ENCODE measurements at regions not wholly inside any gene's neighbourhood (a gene's known extent, or its start where the extent isn't known, plus 50 kb on each side); places are given as distances from the start of the nearest gene placed in this dataset.

DNA sequence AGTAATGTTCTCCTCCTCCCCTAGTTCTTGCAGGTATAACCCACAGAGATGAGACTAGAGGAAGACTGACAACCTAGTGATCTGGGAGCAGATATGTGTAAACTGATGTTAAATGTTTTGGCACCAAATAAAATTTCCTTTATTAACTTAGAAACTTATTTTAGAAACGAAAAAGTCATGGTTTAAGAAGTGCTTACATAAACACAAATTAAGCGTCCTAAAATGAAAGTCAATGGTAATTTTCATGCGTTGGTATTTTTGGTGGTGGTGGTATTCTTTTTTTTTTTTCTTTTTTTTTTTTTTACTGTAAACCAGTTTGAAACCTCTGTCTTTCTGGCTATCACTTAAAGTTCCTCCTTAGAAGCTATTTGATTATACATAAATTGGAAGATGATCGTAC lies 1438.1 kb upstream of the TENM3 start:
- no peak for DNase-seq

DNA sequence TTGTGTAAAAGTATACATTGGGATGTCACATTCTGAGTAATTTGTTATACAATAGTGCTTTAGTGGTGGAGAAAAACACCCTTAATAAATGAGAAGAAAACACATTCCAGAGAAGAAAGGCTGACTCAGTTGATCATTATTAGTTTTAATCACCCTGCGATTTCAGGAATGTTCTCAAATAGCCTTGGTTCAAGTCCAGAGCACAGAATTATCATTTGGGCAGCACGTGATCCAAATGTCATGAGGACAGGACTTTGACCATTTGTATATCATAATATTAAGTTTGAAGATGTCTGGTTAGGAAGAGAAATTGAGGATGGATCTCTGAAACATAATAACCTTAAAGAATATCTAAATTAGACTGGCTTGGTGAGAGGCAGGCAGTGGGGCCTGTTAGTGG lies 1434.3 kb upstream of the TENM3 start:
- no peak for DNase-seq

DNA sequence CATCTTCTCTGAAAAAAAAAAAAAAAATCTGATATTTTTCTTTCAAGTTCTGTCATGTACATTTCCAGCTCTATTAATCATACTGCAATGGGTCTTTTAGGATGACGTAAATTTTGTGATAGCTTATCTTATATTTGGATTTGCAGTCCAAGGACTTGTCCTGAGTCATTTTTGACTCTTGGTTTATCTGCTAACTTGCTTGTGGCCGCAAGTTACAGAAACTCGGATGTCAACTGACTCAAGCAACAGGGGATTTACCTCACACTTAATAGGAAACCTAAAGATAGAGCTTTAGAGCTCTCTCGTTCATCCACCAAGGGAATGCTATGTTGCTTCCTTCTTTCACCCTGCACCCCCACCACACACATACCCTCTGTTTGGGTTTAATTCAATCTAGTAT lies 1433.8 kb upstream of the TENM3 start:
- no peak for DNase-seq

DNA sequence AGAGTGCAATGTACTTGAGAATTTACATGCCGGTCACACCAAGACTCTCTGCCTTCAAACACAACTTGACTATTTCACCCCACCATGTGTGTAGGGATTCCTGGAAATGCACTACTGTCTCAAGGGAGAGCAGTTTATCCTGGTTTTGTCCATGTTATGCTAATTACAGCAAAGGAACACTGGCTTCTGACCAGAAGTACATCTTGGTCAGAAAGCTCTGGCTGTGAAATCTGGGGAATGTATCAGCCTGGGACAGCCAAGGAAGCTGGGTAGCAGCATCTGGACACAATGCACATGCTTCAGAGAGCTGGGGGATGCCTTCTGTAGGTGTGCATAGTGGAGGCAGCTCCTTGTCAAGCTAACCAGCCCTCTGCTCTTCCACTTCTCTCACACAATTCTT lies 1432.6 kb upstream of the TENM3 start:
- no peak for DNase-seq

DNA sequence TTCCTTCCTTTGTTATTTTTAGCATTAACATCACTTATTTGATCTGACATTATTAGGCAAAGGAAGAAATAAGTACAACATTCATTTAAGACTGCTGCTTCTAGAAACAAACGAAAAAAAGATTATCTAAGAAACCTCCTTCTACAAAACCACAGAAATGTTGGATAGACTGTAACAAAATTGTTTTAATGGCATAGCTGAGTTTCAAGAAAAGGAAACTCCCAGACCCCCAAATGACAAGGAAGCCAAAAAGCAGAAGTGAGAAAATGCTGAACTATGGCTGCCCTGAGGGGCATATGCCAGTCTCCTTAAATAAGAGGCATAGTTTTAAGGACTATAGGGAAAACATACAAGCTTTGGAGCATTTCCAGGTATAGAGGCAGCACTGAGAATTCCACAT lies 1431.6 kb upstream of the TENM3 start:
- DNase-seq = no peak

DNA sequence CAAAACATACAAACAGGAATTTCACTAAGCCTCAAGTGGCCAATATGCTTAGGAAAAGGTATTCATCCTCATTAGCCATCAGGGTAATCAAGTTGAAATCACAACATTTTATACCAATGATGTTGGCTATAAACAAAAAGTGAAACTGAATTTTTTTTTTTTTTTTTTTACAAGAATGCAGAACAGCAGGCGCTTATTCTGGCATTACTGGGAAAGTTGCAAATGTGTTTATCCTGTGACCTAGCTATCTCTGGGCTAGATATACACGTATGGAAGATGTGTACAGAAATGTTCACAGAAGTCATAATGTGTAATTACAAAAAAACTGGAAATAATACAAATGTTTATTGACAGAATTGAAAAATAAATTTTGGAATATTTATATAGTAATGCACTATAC lies 1430.4 kb upstream of the TENM3 start:
- DNase-seq = no peak

DNA sequence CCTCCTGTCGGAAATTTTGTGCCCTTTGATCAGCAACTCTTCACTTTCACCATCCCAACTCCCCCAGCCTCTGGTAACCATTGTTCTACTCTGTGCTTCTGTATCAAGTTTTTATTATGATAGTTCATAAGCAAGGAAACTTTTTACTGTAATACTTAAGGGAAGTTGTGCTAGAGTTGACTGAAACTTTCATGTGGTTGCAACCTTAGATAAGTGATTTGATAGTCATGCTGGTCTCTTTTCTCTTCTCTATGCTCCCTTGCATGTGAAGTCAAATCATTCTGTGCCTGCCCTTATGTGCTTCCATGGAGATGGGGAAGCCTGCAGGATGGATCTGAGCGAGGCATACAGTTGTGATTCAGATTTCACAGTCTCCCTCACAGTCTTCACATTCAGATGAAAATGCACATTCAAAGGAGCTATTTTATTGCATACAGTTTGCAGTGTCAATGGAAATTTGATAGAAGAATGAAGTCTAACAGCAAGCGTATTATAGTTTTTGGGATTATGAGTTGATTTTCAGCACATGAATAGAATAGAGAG lies 1428.3 kb upstream of the TENM3 start:
- DNase-seq = no peak

DNA sequence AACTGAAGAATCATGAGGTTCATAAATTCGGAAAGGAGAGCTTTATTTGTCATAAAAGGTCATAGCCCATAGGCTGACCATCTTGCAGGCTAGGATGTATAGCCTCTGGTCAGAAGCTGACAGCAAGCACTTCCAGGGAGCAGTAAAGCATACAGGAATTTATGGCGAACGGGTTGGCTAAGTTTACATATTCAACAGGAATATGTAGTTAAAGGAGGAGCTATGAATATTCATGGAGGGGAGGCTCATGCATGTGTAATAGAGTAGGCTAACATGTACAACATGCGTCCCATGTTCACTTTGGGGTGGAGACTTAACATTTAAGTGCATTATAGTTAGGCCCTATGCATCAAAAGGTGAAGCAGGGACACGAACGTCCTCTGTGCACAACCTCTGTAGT lies 1425.7 kb upstream of the TENM3 start:
- no peak for DNase-seq

DNA sequence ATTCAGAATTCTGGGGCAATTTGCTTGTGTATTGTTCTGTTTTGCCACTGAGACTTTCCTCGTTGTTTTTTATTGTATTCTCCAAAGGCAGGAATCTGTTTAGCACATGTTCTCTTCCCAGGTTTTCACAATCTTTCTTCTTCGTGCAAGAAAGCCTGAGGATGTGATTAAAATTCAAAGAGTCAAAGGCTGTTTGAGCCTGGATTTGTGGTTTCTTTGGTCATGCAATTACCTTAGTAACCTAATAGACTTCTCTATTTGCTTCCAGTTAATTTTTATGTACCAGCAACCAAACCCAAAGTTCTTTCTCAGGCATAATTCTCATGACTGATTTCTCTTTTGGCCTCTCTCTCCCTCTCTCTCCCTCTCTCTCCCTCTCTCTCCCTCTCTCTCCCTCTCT lies 1420.1 kb upstream of the TENM3 start:
- DNase-seq = no peak

DNA sequence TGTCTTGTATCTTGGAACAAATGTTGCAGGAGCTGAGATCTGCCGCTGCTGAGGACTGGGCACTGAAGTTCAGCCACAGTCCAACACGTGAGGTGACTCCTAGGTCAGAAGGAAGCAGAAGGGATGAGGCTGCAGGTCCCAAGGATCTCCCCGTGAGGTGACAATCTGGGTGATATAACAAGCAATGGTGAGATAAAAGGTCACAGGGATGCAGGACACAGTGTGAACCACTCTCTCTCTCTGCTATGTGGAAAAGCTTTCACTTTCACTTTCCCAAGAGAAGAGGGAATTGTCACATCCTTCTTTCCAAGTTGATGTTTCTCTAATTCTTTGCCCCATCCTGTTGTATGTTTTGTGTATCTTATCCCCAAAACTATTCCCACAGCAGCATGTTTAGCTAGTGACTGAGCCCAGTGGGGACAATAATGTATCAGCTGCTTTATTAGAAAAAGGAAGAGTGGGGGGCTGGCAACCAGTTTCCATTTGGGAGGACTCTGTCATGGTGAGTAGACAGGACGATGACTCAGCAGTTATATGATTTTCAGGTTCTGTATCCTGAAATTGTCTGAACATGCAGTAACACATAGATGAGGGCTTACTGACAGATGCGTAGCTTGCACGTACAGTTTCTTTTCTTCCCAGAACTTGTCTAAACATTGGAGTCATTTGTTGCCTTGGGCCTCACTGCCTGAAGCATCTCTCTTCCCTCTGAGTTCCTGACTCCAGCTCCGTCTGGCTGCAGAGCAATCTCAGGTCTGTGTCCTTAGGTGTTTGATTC lies 1415.8 kb upstream of the TENM3 start:
- no peak for DNase-seq

DNA sequence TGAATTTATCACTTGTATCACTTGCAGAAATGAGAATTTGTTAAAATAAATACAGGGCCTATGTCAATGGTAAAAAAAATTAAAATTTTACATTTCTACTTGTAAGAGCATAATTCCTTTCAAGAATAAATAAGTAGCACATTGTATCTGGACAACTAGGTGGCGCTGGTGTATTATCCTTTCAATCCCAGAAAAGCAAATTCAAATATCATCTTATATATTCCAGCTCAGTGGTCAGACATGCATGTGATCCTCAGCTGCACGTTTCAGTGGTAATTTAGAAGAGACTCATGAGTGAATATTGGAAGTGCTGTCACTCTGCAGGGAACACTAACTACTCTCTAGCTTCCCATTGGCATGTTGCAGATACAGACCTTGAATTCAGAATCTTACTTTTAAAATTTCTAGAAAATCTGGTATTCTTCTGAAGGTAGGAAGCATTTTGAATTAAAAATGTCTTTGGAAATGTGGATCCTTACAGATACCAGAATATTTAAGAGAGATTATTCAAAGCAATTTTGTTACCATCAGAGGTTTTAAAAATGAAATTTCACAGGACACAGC lies 1414.7 kb upstream of the TENM3 start:
- DNase-seq = no peak

DNA sequence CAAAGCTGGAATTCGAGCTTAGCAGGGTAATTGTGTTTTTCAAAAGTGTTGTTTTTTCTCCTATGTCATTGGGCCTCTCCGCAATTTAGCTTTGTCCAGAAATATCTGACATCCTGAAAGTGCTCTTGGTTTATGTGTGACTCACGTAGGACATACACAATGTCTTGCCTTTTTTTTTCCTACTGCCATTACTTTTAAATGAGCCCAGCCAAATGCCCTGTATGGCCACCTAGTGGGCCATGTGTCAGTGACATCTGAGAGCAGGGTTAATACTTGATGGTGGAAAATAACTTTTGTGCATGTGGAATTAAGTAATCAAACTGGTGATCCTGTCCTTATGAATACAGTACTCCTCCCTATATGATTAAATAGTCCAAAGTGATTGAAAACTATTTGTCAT lies 1411.1 kb upstream of the TENM3 start:
- no peak for DNase-seq

DNA sequence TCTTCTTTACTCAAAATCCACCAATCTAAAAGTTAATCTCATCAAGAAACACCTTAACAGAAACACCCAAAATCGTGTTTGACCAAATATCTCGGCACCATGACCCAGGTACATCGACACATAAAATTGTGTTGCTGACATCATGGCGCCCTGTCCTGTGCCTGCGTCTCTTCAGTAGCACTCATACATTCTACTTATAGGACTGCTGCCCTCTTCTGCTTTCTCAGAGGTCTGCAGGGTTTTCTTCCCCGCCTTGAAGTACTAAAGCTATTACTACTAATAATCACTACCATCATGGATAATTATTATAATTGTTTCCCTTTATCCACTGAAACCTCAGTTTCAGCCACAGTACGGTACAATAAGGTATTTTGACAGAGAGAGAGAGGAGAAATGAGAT lies 1403.1 kb upstream of the TENM3 start:
- no peak for DNase-seq

DNA sequence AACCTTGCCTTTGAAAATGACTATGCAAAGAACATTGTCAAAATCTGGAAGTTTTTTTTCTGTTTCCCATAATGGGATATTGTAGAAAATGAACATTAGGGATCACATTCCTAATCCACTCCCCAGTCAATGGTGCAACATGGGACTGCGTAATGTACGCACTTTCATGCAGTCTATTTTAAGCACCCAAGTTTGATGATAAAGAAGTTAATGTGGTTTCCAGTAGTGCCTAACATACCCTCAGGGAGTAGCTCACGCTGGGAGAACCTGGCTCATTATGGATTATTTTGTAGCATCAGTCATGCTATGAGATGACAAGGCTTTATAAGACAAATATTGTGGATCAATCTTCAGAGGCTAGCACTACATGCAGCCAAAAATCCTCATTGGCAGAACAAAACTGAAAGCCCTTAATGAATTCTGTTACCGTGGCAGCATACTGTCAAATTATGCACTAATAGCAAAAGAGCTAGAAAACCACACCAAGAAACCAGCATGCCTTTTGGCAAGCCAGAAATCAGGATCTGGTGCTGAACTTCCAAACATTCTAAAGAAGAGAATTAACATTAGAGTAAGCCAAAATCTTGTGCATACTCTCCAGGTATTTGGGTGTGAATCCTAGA lies 1392.8 kb upstream of the TENM3 start:
- DNase-seq = no peak

DNA sequence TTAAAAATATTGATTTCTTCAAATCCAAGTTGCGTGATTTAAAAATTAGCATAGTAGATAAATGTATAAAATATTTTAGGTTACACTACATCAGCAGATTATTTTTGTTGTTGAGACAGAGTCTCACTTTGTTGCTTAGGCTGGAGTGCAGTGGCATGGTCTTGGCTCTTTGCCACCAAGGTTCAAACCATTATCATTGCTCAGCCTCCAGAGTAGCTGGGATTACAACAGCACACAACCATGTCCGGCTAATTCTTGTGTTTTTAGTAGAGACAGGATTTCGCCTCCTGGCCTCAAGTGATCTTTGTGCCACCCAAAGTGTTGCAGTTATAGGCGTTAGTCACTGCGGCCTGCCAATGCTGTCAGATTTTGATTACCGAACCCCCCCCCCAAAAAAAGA lies 1390.5 kb upstream of the TENM3 start:
- no peak for DNase-seq

DNA sequence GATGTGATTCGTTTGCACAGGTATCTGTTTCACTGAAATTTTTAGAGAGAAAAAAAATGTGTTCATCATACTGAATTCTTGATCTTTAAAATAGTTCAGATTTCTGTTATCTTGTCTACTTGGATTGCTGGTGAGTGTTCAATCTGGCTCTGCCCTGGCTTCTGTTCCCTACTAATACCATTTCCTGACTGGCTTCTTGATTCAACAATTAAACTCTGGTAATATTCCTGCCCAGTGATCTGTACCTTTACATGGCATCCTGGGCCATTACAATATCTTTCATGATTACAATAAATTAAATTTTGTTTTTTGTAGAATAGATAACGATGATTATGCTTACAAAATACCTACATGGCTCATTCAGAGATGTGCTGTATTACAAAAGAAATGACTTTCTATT lies 1388.0 kb upstream of the TENM3 start:
- no peak for DNase-seq

DNA sequence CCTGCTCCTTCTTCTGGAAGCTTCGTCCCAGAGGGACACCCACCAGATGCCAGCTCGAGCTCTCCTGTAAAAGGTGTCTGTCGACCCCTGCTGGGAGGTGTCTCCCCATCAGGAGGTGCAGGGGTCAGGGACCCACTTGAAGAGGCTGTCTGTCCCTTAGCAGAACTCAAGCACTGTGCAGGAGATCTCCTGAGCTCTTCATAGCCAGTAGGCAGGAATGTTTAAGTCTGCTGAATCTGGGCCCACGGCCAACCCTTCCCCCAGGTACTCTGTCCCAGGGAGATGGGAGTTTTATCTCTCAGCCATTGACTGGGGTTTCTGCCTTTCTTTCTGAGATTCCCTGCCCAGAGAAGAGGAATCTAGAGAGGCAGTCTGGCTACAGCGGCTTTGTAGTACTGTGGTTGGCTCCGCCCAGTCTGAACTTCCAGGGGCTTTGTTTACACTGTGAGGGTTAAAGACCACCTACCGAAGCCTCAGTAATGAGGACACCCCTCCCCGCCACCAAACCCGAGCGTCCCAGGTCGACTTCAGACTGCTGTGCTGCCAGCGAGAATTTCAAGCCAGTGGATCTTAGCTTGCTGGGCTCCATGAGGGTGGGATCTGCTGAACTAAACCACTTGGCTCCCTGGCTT lies 1383.0 kb upstream of the TENM3 start:
- no peak for DNase-seq

DNA sequence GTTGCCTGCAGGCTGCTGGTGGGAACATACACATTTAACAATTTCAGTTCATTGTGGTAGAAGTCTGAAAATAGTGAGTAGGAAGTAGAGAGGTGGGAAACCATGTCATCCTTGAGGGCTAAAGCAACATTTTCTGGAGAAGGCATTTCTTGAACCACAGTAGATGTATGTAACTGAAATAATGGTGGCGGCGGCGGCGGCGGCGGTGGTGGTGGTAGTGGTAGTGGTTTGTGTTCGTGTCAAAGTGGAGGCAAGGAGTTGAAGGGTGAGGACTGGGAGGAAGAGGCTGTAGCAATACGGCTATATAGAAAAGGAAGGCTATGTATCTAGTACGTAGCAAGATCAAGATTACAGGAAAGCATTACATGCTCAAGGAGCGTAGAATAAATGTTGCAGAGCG lies 1381.6 kb upstream of the TENM3 start:
- DNase-seq = no peak

DNA sequence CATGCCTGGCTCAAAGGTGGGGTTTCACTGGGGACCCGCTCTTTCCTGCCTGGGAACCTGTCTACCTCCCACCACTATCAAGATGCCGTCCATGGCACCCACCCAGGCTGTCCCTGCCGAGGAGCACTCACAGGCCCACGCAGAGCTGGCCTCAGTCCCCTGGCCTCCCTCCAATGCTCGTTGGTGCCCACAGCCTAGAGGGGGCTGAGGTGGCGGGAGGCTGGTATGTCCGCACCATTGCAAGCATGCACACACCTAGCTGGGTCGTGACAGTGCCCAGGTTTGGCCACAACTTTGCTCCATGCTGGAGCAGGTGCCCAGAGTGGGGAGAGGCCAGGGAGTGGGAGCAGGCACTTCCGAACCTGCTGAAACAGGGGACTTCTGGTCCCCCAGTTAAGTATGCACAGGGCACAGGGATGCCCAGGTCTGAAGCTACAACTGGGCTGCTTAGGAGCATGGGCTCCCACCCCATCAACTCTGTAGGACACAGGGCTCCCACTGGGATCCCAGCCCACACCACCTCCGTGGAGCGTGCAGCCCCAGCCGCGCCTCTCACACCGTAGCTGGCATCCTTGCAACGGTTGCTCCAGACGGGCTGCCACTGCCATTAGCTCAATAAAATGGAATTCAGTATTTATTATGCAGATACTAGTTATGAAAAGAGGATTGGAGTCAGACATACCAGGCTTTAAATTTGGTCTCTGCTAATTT lies 1376.1 kb upstream of the TENM3 start:
- no peak for DNase-seq

DNA sequence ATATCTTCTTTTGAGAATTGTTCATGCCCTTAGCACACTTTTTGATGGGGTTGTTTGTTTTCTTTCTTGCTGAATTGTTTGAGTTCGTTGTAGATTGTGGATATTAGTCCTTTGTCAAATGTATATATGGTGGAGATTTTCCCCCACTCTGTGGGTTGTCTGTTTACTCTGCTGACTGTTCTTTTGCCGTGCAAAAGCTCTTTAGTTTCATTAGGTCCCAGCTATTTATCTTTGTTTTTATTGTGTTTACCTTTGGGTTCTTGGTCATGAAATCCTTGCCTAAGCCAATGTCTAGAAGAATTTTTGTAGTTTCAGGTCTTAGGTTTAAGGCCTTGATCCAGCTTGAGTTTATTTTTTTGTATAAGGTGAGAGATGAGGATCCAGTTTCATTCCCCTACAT lies 1372.6 kb upstream of the TENM3 start:
- DNase-seq = no peak

DNA sequence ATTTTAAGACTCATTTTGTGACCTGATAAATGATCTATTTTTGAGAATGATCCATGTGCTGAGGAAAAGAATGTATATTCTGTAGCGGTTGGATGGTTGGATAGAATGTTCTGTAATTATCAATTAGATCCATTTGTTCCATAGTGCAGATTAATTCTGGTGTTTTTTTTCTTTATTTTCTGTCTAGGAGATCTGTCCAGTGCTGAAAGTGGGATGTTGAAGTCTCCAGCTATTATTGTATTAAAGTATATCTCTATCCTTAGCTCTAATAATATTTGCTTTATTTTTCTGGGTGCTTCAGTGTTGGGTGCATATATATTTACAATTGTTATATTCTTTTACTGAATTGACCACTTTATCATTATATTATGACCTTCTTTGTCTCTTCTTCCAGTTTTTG lies 1344.9 kb upstream of the TENM3 start:
- no peak for DNase-seq

DNA sequence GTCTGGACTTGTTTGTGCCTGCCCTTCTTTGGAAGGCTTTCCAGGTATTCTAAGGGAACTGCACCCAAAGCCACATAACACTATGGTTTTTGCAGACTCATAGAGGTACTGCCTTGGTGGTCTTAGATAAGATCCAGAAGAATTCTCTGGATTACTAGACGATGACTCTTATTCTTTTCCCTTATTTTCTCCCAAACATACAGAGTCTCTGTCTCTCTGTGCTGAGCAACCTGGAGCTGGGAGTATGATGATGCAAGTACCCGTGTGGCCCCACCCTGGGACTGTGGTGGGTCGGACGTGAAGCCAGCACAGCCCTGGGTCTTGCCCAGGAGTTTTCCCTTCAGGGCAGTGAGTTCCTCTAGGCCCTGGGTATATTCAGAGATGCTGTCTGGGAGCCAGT lies 1342.4 kb upstream of the TENM3 start:
- no peak for DNase-seq

DNA sequence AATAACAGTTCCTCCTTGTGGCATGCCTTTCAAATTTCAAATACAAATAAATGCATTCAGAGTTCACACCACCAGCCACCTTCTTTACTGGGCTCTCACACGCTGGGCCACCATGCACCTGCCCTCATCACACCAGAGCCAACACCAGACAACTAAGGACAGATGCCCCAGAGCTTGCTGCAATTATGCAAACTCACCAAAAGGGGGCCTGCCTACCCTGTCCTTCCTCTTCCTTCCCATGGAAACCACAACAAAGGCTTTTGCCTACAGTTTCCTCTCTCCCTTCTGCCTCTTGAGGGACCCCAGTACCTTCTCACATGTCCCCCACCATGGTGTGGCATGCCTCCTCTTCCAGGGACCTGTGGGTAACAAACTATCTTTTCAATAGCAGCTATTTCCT lies 1333.9 kb upstream of the TENM3 start:
- DNase-seq = no peak
